NOMO-1 (cell line): ENCODE measurements at regions not wholly inside any gene's neighbourhood (a gene's known extent, or its start where the extent isn't known, plus 50 kb on each side); places are given as distances from the start of the nearest gene placed in this dataset.

Experiments
- DNase-seq, 2 experiments: peaks; one replicate each; lab custom pipeline; 2025; ENCODE audit not compliant: unreplicated experiment in 2 of 2; lab: John Stamatoyannopoulos, UW

DNA sequence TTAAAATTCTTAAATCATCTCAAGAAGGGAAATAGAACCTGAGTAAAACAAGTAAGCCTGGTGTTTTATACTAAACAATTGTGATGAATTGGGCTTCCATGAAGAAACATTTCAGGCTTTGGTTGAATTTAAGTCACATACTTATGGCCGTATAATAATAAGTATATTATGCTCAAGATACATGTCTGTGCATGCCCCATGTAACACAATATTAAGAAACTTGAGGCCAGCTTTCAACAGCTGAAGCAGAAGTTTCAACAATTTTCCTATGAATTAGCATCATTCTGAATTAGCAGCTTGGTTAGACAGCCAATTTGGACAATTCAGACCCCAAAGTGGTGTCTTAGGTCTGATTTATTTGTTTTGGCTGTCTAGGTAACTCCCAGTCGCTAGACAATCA is 243.7 kb downstream of the MYLK4 start:
- DNase-seq, result peak; percentile 32 to 57

DNA sequence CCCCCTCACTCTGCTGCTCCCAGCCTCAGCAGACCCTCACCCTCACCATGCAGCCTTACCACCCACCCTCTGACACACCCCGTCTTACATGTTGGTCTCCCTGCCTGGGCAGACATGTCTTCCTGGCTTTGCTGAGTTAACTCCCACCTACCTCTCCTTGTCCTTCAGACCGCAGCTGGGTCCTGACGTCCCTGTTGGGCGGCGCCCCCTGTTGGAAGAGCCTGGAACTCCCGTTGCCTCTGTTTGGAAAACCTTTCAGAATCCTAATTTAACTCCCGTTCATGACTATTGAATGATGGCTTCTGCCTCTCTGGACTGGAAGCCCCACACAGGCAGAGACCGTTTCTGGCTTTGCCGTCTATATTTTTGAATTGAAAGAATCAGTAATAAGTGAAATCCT is 245.1 kb downstream of the MYLK4 start:
- no peak for DNase-seq

DNA sequence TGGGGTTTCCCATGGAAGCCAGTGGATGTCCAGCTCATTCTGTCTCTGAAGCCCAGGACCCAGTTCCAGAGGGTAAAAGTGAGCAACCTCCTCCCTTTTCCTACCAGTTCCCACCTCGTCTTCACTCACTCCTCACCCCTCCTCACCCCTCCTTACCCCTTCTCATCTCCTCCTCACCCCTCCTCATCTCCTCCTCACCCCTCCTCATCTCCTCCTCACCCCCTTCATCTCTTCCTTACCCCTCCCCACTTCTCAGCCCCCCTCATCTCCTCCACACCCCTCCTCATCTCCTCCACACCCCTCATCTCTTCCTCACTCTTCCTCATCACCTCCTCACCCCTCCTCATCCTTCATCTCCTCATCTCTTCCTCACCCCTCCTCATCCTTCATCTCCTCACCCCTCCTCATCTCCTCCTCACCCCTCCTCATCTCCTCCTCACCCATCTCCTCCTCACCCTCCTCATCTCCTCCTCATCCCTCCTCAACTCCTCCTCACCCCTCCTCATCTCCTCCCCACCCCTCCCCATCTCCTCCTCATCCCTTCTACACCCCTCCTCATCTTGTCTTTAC is 246.1 kb downstream of the MYLK4 start:
- DNase-seq, result no peak

DNA sequence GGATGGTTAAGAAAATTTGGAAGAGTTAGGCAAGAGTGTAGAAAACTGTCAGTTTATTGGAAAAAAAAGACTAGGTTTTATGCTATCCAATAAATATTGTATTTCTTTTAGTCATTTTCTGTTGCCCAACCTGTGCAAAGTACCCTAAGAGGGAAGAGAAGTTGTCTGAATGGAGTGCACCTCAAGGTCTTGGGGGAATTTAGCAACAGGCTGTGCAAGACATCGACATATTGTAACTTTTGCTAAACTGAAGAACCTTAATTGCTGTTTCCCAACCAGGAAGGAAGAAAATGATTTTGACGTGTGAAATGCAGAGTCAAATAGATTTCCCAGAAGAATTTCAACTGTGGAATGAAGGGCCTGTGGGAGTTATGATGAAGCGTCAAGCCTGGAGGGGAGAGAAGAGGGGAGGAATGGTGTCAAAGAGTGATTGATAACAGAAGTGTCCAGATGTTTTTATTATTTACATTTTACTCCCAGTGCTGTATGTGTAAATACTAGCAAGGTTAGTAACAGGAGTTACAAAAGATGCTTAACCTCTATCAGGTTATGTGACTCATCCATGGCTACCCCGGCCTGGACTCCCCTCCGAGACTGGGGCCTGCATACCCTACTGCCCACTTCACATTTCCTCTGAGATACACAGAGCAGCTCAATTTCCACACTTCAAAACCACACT is 246.8 kb downstream of the MYLK4 start:
- peak; percentile 78 to 95 for DNase-seq

DNA sequence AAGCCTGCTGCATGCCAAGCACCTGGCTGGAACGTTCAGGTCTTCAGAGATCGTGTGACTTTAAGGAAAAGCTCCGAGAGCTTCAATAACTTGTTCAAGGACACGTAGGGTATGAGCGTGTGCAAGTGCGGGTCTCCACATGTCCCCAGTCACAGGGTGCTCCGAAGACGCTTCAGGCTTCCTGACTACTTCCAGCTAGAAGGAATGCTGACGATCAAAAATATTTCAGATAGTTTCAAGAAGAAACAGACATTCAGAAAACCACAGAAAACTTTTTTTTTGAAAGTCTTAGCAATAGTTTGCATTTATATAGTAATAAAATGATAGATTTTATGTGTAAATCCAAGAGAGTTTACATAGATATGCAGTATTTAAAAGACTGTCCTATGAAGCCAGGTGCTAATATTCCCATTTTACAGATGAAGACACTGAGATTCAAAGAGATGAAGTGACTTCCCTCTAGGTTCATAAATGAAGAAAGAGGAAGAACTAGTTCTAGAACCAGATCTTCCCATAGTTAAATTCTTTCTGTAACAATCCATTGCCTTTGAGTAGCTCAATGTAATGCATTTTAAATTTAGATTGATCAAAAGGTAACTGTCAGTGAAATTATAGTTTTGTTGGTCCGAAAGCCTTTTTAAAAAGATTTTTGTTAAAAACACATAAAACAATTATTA is 247.6 kb downstream of the MYLK4 start:
- DNase-seq, result peak in 1 of 2 experiments; percentile 53

DNA sequence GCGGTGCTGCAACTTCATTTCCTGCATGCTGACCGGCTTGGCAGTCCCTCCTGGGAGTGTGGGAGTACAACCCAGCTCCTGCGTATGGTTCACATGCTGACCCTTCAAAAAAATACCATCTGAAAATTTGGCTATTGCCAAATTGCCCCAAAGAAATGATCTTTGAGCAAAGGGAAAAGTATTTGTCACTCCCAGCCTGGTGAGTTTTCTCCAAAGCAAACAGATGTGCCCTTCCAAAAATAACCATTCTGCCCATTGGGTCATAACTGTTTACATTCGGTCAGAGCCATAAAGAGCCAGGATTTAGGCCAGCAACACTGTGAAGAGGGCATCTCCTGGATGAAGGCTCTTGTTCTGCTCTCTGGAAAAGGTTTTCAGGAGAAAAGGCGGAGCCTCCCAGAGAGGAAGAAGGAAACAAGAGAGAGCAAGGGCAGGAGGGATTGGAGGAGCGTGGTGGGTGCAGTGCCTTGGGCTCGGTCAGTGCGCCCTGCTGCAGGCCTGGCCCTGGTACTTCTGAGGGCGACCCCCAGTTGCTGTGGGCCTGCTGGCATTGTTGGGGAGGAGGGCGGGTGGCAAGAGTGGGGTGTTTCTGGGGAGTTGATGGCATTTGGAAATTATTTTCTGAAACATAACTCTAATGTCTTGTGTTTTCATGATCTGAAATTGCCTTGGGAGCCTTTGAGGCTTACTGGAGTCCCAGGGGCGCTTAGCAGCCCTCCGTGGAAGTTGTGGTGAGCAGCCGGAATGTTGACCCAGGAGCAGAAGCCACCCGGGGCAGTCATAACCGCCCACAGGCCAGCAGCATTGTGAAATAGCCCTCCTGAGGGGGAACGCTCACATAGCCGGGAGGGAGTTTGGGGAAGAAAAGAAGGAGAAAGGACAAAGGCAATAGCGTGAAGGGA is 248.4 kb downstream of the MYLK4 start:
- no peak for DNase-seq

DNA sequence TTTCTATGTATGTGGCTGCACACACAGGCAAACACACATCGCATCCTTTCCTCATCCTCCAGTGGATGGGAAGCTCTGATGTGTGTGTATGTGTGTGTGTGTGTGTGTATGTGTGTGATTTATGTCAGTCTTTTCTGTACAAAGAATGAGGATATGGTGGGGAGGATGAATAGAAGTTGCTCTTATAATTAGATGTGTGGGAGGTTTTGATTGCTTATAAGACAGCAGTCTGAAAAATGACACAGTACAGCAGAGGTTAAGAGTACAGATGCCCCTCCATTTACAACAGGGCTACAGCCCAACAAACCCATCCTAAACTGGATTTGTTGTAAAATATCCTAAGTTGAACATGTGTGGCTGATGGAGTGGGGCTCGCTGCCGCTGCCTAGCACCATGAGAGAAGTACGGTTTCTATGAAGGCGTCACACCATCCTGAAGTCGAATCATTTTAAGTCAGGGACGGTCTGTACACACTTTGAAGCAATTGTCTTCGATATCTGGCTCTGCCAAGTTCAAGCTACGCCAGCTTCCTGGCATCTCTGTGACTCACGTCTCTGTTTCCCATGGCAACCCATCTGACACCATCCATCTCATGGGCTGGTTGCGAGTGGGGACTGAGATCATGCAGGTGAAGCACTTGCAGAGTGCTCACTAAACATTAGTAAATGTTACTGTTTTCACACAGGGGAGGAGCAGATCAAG is 252.6 kb downstream of the MYLK4 start:
- DNase-seq, result no peak

DNA sequence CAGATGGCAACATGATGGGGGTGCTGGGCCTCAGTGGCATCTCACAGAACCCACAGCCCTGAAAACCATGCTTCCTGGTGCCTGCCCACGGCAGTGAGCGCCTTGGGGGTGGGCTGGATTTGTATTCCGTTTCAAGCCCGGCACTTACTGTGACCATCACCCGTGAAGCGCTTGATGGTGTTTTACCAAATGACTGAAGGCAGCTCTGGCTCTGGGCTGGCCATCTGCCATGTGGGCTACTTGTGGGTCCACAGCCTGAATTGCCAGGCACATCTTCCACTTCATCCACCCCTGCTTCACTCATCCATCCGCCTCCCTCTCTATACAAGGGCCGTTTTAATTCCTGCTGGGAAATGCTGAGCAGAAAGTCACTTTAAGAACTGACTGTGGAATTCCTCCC is 250.9 kb upstream of the GMDS start:
- DNase-seq, result no peak

DNA sequence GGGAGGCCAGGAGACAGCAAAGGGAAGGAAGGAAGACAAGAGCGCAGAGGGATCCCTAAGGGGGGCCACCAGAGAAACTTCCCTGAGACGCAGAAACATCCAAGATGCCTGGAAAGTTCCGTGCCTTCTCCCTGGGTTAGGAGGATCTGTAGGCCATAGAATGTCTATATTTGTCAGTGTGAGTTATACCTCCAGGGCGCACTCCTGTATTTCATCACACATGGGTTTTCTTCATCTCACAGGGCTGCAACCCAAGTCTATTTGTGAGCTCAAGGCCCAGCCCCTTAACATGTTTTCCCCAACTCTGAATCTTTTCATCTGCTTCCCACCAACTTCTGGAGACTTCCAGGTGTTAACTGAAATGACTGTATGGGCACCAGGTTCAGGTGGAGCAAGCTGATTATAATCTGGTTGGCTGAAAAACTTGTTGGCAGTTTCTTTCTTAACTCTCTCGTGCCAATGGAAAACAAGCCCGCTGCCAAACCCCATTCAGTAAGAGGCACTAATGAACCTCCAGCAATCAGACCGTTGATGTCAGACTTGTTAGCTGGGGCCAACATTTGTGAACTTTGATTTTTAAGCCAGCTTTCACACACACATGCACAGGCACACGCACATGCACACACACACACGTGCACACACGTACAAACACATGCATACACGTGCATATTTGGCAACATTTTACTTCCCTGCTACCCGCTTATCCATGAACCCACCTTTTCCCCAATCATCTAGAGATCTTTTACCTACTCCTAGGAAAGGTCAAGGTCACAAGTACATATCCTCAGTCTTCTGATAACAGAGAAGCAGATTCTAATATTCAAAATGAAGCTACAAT is 247.5 kb upstream of the GMDS start:
- peak; percentile 55 to 70 for DNase-seq

DNA sequence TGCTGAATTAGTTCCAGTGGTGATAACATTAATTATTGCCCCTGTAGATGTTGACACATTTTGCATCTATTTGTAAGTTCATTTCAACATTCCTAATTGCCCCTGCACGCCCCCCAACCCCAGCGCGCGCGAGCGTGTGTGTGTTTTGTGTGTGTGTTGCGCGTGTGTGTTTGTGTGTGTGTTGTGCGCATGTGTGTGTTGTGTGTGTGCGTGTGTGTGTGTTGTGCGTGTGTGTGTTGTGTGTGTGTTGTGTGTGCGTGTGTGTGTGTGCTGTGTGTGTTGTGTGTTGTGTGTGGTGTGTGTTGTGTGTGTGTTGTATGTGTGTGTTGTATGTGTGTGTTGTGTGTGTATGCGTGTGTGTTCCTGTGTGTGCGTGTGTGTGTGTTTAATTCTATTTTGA is 245.7 kb upstream of the GMDS start:
- DNase-seq, result no peak

DNA sequence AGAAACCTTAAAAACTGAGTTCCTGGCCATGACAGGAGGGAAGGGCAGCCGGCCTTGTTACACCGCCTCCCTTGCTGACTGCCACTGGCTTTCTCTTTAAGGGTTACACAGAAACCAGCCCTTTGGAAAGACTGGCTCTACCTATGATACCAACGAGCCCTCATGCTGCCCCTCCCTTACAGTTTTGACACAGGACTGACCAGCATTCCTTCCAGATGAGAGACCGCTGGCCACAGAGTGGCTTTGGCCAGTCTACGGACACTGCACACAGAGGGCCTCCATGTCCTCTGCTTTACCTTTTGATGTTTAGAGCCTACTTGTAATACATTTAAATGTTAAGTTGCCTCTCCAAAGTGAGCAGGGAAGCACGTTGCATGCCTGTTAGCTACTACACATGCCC is 243.2 kb upstream of the GMDS start:
- no peak for DNase-seq

DNA sequence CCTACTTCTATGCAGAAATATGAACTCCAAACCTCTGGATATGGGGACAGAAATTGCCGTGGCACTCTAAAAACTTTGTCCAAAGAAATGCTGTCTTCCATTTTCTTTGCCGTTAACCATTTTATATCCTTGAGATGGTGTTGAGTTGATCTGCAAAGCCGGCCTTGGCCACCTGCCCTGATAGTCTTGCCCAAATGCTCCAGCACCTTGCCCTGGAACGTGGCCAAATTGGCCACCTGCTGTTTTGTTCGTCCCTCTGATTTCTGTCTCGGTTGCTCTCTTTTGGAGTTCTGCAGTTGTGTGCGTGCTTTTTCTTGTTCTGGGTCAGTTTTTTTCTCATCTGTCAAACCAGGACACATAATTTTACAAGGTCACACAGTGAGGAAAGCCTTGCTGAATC is 239.7 kb upstream of the GMDS start:
- no peak for DNase-seq

DNA sequence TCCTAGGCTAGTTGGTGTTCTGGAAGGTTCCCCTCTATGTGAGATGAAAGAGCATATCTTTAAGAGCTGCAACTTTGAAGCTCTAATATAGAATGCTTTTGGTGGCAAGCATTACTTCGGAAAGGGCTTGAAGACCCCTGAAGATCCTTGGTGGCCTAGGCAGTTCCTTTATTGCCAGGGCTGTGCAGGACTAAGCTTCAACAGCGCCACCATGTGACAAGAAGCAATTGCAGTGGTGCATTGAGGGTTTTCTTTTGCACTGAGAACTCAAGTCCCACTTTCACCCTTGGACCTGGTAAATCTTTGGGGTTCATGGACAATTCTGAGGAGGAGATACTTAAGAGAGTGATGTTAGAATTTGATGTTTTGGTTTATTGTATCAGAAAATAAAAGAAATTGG is 237.4 kb upstream of the GMDS start:
- DNase-seq, result no peak

DNA sequence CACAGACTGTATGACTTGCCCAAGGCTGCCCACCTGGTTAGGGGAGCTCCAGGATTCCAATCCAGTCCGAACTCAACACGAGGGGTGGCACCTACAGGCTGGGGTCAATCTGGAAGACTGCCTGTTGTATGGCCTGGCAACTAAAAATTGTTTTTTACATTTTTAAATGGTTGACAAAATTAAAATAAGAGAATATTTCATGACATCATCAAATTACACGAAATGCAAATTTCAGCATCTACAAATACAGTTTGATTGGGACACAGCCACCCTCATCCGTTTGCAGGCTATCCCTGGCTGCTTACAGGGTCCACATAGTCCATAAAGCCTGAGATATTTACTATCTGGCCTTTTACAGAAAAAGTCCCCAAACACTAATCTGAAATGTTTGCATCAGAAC is 235.9 kb upstream of the GMDS start:
- no peak for DNase-seq

DNA sequence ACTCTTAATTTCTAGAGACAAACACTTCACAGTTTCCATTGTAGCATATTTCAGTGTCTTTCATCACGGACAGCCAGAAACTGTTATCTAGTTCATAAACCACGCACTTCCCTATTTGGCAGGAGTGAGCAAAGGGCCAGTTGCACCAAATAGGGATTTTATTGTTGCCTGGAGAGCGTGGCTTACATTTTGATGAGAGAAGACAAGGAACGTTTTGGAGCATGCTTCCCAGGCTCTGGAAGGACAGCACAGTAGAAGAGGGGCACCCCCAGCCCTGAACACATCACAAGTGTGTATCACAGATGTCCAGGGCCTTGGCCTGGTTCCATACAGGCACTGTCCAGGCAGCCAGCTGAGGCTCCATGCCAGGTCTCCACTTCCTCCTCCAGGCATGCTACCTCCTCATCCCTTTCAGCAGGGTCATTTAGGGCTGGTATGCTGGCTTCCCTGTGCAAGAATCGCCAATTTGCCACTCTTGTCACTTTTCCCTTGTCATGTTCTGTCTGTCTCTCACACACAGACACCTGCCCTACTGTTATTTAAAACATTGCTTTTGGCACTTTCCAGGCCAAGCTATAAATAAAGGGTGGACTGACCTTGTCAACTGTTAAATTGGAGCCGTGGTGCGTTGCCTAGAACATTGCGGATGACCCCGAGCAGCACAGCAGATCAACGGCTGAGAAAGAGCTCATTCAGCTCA is 235.0 kb upstream of the GMDS start:
- DNase-seq, result peak; percentile 83 to 91

DNA sequence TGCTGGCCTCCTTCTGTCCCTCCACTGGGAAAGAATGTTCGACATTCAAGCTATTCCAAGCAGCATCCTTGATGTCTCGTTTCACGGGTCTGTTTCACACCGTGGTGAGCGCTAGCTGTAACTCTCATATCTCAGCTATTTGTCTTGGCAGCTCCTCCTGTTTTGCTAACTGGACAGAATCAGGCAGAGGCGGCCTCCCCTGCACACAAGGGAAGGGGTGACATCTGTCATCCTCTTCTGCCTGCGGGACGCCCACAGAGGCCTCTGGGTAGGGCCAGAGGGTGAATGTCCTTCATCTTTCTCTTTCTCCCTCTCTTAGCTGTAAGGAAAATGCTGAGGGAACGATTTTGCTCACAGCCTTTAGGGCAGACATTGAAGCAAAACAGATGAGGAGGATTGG is 232.8 kb upstream of the GMDS start:
- DNase-seq, result no peak

DNA sequence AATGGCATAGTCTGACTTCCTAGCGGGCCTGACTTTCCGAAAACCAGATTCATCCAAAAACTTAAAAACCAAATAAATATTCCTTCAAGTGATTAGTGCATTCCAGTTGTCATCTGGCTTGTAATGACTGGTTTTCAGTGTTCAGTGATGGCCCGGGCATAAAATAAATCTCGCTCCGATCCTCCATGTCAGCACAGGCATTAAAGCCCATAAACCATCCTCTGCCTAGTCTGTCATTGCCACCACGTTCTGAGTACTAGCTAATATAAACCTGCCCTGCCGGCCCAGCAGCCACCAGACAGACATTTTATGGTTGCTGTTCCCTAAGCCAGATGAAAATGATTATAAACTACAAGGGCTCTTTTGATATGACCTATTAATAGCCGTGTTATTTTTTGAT is 232.3 kb upstream of the GMDS start:
- no peak for DNase-seq

DNA sequence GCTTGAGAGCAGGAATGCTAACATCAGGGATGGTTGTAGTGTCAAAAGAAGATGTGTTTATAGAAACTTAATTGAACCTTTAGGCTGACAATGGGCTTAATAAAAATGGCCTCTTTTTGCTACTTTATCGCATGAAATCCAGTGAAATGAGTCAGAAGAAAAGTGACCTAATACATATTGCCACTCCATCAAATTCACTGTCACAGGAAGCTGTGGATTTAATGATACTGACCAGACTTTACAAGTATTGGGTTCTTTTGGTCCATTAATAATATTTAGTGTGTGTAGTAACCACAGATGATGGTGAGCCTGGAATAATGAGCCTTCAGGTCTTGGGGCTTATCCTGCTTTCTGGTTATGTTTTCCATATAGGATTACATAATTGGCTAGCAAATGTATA is 231.8 kb upstream of the GMDS start:
- DNase-seq, result no peak

DNA sequence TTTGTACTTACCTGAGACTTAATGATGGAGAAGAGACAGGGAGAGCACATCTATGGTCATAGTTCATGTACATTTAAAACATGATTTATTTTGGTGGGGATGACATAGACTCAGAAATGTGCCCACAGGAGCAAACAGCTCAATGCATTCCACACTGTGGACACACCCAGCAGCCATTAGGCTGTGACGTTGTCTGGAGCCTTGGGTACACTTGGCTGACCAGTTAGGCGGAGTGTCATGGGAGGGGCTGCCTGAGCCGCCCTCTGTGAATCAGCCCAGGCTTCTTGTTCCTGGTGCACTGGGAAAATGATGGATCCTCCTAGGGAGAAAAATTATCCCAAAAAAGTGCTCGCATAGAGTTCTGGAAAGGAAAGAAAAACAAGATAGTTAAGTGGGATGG is 231.0 kb upstream of the GMDS start:
- DNase-seq, result no peak
